Neural progenitor cell (in vitro differentiated cells): ENCODE measurements at regions not wholly inside any gene's neighbourhood (a gene's known extent, or its start where the extent isn't known, plus 50 kb on each side); places are given as distances from the start of the nearest gene placed in this dataset.

Source experiments
- EZH2 ChIP-seq: fragments of 200-600 bp; sonication (generic); IDR thresholded peaks from 2 replicates; pipeline ENCODE4 v1.6.1; 2017; ENCODE audit warnings: antibody characterized with exemption, mild to moderate bottlenecking, moderate library complexity
- EZH2phosphoT487 ChIP-seq: fragments of 200-600 bp; sonication (generic); IDR thresholded peaks from 2 replicates; pipeline ENCODE4 v1.6.1; 2017; ENCODE audit warnings: antibody characterized with exemption
- TF ChIP-seq, protein P1 (sequence below): fragments of 200-600 bp; sonication (generic); IDR thresholded peaks from 2 replicates; pipeline ENCODE4 v1.5.1; 2017; ENCODE audit warnings: antibody characterized with exemption, mild to moderate bottlenecking

DNA sequence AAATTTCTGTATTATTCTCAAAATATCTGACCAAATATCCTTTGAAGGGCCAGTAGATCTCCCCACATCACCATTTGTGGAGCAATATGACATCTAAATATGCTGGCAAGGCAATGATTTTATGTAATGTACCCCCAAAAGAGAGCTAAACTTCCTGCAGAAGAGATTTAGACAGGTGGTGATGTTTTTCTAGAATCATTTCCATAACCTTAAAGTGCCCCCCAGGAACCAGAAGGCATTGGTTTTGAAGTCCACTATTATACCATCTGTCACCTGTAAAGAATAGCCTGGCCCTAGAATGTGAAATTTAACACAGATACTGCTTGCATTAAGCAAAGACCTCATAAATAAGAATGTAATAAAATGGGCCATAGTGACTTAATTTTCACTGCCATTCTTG, 77.9 kb upstream of the ABLIM1 start:
- TF ChIP-seq, protein P1, sequence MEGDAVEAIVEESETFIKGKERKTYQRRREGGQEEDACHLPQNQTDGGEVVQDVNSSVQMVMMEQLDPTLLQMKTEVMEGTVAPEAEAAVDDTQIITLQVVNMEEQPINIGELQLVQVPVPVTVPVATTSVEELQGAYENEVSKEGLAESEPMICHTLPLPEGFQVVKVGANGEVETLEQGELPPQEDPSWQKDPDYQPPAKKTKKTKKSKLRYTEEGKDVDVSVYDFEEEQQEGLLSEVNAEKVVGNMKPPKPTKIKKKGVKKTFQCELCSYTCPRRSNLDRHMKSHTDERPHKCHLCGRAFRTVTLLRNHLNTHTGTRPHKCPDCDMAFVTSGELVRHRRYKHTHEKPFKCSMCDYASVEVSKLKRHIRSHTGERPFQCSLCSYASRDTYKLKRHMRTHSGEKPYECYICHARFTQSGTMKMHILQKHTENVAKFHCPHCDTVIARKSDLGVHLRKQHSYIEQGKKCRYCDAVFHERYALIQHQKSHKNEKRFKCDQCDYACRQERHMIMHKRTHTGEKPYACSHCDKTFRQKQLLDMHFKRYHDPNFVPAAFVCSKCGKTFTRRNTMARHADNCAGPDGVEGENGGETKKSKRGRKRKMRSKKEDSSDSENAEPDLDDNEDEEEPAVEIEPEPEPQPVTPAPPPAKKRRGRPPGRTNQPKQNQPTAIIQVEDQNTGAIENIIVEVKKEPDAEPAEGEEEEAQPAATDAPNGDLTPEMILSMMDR: no peak
- TF ChIP-seq EZH2: no peak
- no peak for TF ChIP-seq EZH2phosphoT487
